NCI-H1105 (cell line): ENCODE measurements at regions not wholly inside any gene's neighbourhood (a gene's known extent, or its start where the extent isn't known, plus 50 kb on each side); places are given as distances from the start of the nearest gene placed in this dataset.
"Not testable (repeated sequence)": the region's sequence is repeated elsewhere in the genome, so short reads cannot be mapped to it uniquely, and the experiment has no call there.

Experiments used
- DNase-seq: peaks from one replicate; lab custom pipeline; 2025; lab: John Stamatoyannopoulos, UW

DNA sequence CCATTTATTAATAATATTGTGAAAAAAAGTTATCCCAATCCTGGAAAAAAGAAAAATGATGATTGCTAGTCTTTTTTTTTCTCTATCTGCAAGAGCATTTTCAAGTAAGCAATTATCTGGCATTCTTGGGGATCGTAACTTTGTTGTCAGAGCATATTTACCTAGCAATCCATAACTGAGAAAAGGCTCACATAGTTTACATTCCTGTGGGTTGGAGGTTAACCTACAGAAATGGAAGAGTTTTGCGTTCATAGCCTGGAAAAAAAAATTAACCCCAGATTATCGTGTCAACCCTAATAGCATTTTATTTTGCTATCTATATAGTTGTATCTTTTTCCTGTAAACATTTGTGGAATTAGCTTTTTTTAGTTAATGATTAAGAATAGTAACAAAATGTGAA lies 292.3 kb downstream of the DAD1 start:
- DNase-seq, result no peak

DNA sequence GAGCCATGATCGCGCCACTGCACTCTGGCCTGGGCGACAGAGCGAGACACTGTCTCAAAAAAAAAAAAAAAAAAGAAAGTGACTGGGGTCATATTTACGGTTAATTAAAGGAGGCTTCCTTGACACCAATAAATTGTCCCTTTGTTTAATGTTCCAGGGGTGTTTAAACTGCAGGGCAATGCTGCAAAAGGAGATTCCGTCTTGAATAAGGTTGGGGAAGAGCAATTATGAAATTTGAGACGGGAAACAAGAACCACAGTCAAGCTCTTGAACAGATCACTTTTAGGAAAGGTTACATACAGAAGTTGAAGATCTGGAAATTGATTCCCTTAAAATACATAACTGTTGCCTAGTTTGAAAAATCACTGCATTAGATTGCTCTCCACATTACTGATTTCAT lies 292.9 kb downstream of the DAD1 start:
- DNase-seq, result no peak

DNA sequence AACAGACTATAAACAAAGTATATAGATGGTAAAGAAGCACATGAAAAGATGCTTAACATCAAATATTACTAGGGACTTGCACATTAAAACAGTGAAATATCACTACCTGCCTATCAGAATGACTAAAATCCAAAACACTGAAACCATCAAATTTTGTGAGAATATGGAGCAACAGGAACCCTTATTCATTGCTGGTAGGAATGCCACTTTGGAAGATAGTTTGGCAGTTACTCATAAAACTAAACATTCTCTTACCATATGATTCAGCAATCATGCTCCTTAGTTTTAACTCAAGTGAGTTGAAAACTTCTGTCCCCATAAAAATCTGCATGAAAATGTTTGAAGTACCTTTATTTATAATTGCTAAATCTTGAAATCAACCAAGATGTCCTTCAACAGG lies 297.6 kb downstream of the DAD1 start:
- DNase-seq, result no peak

DNA sequence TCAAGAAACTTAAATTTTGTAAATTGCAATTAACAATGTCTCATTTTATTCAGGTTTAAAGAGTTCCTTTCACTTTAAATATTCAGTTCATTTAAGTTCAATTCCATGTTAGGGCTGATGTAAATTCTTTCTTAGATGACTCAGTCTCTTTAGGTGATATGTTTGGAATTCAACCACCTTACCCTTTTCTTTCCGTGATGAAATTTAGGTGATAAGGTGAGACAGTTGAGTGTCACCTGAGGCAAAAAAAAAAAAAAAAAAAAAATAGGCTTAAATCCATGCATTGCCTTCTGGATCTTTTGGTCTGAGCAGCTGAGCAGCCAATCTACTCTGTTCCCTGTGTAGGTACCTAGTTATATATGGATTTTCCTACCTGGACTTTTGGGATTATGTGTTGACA lies 299.5 kb downstream of the DAD1 start:
- no peak for DNase-seq

DNA sequence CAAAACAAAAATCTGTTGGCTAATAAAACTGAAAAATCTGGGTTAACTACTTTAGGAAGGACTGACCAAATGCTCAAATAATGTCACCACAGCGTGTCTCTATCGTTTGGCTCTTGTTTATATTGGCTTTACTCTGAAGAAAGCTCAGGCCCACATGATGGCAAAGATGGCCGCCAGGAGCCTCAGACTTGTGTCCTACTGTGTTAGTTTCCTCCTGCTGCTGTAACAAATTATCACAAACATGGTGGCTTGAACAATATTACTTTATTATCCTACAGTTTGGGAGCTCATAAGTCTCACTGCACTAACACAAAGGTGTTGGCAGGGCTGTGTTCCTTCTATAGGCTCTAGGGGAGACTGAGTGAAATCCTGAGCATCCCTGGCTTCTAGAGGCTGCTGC lies 303.0 kb downstream of the DAD1 start:
- DNase-seq, result no peak

DNA sequence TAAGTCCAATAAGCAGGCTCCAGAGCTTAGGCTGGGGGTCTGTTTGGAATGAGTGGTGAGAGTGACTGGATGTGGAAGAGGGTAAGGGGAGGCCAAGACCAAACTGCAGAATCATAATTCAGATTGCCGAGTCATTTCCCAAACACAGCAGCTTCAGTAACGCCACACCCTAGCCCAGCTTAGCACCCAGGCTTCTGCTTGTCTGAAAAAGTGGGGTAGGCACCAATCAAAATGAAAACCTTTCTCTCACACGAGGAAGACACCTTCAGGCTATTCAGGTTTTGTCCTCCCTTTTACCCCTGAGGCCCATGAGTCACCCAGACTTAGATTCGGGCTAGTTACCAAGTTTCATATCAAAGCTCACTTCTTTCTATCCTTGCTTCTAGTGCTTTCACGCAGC lies 306.1 kb downstream of the DAD1 start:
- no peak for DNase-seq

DNA sequence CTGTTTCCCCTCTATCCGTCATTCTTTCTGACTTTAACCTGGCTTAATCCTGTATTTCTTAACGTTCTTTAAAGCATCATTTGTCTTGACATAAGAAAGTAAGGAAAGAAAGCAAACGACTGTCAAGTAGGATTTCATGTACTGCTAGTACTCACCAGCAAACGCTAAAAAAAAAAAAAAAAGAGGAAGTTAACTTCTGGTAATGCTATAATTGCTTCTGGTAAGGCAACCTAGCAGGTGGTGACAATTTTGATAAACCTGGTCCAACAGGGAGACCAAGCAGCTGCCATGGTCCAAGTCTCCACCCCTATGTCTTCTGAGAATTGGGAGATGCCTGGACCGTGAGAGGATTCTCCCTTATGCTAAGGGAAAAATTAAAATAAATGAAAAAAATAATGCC lies 306.6 kb downstream of the DAD1 start:
- no peak for DNase-seq

DNA sequence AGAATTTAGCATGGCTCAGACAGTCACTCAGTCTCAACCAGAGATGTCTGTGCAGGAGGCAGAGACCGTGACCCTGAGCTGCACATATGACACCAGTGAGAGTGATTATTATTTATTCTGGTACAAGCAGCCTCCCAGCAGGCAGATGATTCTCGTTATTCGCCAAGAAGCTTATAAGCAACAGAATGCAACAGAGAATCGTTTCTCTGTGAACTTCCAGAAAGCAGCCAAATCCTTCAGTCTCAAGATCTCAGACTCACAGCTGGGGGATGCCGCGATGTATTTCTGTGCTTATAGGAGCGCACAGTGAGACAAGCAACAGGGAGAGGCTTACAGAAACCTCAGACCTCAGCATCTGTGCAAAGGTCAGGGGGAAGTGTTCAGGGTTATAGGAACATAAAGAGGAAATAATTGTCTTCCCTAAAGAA lies 307.6 kb downstream of the DAD1 start:
- not testable (repeated sequence) for DNase-seq

DNA sequence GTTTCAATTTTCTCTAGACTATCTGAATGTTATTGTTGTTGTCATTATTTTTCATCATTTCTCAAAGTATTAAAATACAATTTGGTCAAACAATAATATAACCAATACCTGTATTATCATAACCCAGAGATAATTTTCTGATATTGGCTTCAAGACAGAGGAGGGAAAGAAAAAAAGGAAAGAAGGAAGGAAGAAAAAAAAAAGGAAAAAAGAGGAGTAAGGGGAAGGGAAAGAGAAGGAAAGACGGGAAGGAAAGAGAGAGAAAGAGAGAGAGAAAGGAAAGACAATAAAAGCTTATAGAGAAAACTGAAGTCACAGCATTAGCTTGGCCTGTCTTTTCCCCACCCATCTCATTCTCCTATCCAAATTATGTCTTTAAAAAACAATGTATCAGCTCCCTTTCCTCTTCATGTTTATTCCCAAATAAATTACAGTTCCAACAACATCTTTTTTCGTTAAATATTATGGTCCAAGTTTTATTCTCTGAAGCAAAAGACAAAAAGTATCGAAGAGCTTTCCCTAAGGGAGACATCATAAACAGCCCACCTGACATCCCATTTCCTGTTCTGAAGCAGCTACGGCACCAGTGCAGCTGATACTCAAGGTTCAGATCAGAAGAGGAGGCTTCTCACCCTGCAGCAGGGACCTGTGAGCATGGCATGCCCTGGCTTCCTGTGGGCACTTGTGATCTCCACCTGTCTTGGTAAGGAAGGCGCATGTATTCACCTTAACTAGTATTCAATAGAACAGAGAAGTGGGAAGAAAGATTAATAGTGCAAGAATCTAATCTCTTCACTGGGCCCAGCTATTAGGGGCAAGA lies 308.3 kb downstream of the DAD1 start:
- no peak for DNase-seq

DNA sequence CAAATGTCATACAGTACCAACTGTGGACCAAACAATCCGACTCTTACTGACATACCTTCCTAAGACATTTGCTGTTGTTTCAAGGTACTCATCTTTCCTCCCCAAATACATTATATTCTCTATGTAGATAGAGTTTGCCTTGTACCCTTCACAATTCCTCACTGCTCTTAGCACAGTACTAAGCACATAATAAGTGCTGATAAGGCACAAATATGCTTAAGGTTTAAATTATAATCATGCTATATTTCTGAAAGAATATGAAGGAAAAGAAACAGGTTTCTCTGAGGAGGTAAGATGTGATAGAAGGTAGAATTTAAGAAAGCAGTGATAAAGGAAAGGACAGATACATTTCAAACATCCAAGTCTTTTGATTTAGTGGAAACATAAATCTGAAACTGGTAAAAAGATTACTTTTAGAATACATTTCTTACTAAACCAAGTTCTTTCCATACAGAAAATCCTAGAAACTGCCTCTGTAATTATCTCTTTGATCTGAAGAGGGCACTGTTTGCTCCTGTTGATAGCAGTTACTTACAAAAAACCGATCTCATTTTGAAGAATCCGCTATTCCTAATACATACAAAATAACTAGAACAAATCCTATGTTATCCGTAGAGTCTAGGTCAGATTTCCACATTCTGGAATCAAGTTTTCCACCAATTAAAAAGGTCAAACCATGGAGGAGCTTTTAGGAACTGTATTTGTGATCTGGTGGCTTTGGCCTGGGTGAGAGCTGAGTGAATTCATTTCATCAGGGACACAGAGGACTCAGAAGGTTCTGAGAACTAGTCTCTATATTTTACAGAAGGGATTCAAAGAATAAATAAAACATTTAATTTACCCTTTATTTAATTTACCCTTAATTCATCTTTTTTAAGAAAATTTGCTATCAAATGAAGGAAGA lies 311.9 kb downstream of the DAD1 start:
- no peak for DNase-seq

DNA sequence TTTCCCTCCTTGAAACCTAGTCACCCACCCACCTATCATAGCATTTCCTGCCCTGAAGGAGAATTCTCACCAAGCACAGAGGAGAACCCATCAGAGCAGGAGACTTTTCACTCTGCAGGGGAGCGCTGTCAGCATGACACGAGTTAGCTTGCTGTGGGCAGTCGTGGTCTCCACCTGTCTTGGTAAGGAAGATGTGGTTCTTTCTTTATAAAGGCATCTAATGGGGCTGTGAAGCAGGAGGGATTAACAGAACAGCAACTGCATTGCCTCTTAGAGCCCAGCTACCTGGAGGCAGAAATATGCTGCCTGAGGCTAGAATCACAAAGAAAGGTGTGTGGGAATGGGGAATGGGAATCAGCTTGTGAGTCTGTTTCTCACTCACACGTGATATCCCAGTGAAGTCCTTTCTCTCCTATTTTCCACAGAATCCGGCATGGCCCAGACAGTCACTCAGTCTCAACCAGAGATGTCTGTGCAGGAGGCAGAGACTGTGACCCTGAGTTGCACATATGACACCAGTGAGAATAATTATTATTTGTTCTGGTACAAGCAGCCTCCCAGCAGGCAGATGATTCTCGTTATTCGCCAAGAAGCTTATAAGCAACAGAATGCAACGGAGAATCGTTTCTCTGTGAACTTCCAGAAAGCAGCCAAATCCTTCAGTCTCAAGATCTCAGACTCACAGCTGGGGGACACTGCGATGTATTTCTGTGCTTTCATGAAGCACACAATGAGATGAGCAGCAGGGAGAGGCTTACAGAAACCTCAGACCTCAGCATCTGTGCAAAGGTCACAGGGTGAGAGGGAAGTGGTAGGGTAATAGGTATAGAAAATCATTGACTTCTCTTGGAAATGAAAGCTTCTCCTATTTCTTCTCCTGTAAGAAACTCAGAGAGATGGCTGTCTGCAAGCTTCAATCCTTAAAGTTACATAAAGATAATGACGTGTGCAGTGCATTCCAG lies 316.9 kb downstream of the DAD1 start:
- no peak for DNase-seq

DNA sequence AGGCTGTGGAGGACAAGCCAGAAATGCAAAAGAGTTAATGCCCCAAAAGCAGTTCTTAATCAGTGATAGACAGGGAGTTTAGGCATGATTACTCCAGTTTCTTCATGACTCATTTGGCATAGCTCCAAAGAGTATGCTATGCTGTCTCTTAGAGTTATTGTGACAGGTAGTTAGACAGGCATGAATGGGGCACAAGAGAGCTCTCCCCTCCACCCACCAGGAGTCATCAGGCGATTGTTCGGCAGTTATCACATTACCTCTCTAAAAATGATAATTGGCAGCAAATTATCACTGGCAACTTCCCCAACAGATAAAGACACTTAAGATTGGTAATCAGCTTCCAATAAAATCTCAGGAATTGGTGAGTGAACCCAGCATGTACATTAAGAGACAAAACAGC lies 320.1 kb downstream of the DAD1 start:
- no peak for DNase-seq

DNA sequence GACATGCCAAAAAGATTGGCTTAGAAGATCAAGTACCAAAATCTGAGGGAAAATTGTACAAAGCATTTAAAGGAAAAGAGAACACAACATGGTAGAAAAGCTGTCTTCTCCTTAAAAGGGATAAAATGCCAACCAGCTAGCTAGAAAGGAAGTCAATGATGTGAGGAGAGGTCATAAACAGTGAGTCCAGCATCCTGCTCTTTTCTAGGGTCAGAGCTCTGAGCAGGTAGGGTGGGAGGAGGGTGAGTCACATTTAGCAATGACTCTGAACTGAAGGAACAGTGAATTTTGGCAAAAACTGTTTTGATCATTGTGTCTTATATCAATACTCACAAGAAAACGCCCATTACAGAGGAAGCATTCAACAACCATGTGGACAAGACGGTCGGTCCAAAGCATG lies 322.3 kb downstream of the DAD1 start:
- no peak for DNase-seq

DNA sequence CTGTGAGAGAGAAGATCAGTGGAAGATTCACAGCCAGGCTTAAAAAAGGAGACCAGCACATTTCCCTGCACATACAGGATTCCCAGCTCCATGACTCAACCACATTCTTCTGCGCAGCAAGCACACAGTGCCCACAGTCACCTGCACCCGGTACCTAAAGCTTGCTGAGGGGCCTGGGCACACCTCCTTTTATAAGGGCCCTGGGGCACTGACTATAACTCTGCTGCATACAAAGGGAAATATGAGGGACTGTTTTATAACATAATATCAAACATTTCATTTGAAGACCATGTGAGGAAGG lies 322.9 kb downstream of the DAD1 start:
- DNase-seq, result no peak

DNA sequence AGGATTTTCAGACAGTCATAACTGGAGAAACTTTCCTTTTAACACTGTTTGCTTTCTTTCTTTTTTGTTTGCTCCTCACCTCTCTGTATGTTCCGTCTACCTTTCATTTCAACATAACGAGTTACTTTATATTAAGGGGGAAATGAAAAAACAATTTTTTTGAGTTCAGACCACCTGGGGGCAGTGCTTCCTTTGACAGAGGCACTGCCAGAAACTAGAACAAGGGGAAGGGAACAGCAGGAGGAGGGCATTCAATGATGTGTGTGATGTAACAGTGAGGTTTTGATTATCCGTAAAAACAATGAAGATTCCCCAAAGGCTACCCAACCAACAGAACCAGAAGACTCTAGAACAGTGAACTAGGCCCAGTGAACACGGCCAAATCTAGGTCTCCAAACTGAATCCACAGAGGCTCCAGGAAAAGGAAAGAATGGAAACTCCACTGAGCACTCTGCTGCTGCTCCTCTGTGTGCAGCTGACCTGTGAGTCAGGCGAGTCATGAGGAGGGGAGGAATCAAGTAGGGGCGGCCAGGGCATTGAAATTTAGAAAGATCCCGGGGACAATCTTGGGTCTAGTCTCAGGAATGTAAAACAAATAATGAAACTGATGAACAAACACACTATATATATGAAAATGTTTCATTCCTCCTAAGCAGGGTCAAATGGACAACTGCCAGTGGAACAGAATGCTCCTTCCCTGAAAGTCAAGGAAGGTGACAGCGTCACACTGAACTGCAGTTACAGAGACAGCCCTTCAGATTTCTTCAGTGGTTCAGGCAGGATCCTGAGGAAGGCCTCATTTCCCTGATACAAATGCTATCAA lies 323.5 kb downstream of the DAD1 start:
- no peak for DNase-seq

DNA sequence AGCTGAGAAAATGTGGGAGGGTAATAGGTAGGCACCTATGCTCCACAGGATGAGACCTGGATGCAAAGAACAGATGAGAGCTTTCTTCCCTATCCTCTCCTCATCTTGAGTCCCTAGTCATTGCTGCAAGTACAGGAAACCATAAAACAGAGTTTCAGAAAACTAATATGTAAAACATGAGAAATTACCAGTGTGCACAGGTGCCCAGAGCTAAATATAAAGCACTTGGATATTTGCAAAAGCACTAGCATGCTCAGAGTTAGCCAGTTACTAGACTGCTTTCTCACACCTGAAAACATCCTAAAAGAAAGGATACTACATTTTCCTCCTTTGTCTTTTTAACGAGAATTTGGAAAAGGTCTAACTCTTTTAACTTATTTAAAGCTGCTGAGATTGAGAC lies 324.3 kb downstream of the DAD1 start:
- no peak for DNase-seq

DNA sequence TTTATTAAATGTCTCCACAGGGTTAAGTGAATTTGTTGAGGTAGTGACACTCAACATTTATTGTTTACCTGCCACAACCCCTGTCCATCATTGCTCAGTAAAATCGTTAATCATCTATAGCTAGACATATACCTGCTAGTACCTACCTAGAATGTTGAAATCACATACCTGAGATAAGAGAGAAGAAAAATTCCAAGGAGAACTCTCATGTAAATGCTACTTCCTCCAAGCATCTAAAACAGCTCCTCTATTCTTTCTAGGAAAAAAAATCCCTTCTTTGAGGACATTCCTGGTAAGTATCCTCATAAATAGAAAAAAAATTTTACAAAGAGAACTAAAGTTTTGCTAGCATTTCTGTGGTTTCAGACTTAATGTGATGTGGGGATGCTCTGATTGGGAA lies 325.1 kb downstream of the DAD1 start:
- no peak for DNase-seq

DNA sequence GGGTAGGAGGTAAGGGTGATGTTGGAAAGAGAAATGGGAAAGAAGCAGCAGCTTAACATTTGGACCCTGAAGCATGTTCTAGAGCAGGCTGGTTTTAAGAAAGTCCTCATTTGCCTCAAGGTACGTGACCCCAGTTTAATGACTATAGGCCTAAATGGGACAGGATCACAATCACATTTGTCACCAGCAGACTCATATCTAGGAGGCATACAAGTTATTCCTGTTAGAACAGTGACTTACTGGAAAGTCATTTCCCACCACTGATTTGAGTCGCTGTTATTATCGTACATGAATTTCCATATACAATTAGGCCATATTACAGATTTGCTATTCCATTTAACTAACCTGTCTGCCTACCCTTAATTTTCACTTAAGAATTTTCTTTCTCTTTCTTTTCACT lies 326.1 kb downstream of the DAD1 start:
- no peak for DNase-seq

DNA sequence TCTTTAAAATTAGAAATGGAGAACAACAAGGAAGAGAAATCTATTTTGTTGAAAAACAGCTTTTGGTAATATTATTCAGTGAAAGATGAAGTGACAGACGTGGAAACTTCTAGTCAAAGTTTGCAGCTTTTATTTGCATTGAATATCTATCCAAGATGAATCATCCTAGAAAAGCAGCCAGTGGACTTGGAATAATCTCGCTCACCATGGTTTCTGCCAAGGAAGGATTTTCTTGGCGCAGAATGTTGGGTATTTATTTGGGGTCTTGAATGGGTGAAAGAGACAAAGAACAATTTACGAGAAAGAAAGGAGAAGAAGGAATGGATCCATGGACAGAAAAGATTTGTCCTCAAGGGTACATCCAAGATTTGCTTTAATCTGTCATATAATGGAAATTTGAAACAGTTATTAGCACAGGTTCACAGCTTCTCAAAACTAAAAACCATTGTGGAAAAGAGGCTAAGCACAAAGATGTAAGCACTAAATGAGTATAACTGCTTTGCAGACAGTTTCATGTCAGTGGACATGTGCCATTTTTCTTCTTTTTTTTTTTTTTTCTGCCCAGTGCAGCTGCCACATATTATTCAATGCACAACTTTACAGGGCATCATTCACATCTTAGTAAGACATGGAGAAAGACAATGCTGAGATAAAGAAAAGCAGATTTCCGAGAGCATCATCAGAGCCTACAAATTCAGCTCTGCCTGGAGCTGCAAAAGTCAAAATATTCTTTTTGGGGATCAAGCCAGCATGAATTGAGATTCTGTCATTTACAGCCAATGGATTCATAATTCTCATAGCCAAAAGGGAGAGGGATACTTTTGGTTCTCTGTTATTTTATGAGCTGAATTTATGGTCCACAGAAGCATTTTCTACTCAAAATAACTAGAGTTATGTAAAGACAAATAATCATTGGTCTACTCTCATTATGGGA lies 333.7 kb downstream of the DAD1 start:
- no peak for DNase-seq

DNA sequence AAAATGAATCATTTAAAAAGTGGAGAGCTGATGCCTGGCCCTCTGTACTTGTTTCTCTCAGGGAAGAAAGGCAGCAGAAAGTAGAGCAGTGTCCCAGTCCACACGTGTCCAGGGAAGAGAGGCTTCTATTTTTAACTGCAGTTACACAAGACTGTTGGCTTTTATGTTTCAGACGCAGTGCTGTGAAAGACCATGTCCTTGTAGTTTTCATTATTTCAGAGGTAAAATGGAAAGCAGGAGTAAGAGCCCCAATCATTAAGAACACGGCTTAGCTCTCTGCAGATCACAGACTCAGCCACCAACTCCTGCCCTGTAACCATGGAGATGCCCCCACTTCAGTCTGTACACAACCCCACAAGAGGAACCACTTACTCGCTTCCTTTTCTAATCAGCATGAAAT lies 336.3 kb downstream of the DAD1 start:
- DNase-seq, result no peak
